Psoas muscle (tissue), 7 donors: ENCODE measurements at regions not wholly inside any gene's neighbourhood (a gene's known extent, or its start where the extent isn't known, plus 50 kb on each side); places are given as distances from the start of the nearest gene placed in this dataset.
"Not testable (repeated sequence)": the region's sequence is repeated elsewhere in the genome, so short reads cannot be mapped to it uniquely, and the experiment has no call there.

Experiments used
- ATAC-seq, 4 donors: fragments of 200-7000 bp; cut with Tn5 transposase; one replicate each; pipeline ENCODE4 v1.9.1; 2020; ENCODE audit warnings: moderate library complexity in 3 of 4, mild to moderate bottlenecking in 2 of 4
- DNase-seq, 2 donors: peaks; one replicate each; pipeline ENCODE4 v3.0.0-alpha.2; 2020
- H3K27ac ChIP-seq: fragments of 200-600 bp; one replicate; pipeline ENCODE4 v1.8.0; 2022
- H3K27me3 ChIP-seq, 3 donors: fragments of 200-600 bp in 1 of 3; one replicate each; pipeline versions ENCODE4 v1.6.1 to v1.8.0; 2013 to 2022; ENCODE audit warnings: low read length in 2 of 3, mild to moderate bottlenecking in 2 of 3, moderate library complexity in 1 of 3; ENCODE audit not compliant: insufficient read depth in 3 of 3
- H3K36me3 ChIP-seq, 2 donors: fragments of 200-600 bp in 1 of 2; one replicate each; pipeline versions ENCODE4 v1.6.1 to v1.8.0; 2013 to 2022; ENCODE audit warnings: low read depth in 1 of 2, mild to moderate bottlenecking in 1 of 2, moderate library complexity in 1 of 2; ENCODE audit not compliant: insufficient read depth in 1 of 2
- H3K4me1 ChIP-seq: fragments of 200-600 bp; one replicate; pipeline ENCODE4 v1.8.0; 2022
- H3K4me3 ChIP-seq: fragments of 200-600 bp; one replicate; pipeline ENCODE4 v1.8.0; 2022; ENCODE audit warnings: mild to moderate bottlenecking
- H3K9me3 ChIP-seq: fragments of 200-600 bp; one replicate; pipeline ENCODE4 v1.8.0; 2022
- CTCF ChIP-seq: fragments of 200-600 bp; IDR thresholded peaks from one replicate; pipeline ENCODE4 v1.8.0; 2022; ENCODE audit warnings: antibody characterized with exemption
- WGBS, 3 donors: extraction: QIAGEN DNeasy Blood & Tissue Kit; methylation state at CpG; one replicate each; pipeline versions ENCODE4 v1.1.6 to v1.1.7; 2013; 5-methylcytosine and 5-hydroxymethylcytosine counted together
- intact Hi-C, 2 donors: fragments of 100-400 bp; cut with DNase I; formaldehyde crosslinking; loops; one replicate each; pipeline versions ENCODE4 v1.11.0 to v1.14.2; 2022
- donor health status: healthy with polysubstance abuse.
- donor health status: DM: no; HTN: no; CAD: no; lungs with moderate emphysema.
- donor health status: Bipolar disorder and iron deficiency.
- donor health status: healthy.
- donor health status: DM: yes; HTN: yes; CAD: no.
- donor health status: DM: no; HTN: no; CAD: no.
- donor health status: DM: yes; HTN: yes; CAD: no.

- Histone ChIP-seq H3K4me1 (no peaks in the 10 kb centered on the region), H3K36me3 (no peaks in the 10 kb centered on the region), H3K4me3 (no peak overlapping the region), H3K9me3 (no peaks in the 10 kb centered on the region), H3K27ac (no peak overlapping the region), H3K27me3 (no peaks in the 10 kb centered on the region)
- no peak for ATAC-seq
- no peak for TF ChIP-seq CTCF
- DNase-seq: no peak
- WGBS, 3 donors: 48 to 65% (median 48%) methylated on average over 6 of the region's 6 CpGs
- intact Hi-C loops: no loop called here
These were observed 239.7 kb upstream of the NOCT start for GRCh38 chr4:138775890-138776289.

GRCh38 chr4:138775489-138775888, 240.1 kb upstream of the NOCT start:
- no peaks in the 10 kb centered on the region for H3K4me1 ChIP-seq
- ATAC-seq (no peak), DNase-seq (no peak)
- H3K4me3 ChIP-seq: no peak overlapping the region
- 31 to 46% (median 45%) methylated on average over 3 of the region's 3 CpGs for WGBS, 3 donors
- H3K27me3 ChIP-seq: no peaks in the 10 kb centered on the region
- no peaks in the 10 kb centered on the region for H3K9me3 ChIP-seq
- no peak overlapping the region for H3K27ac ChIP-seq
- TF ChIP-seq CTCF: no peak
- no peaks in the 10 kb centered on the region for H3K36me3 ChIP-seq
- intact Hi-C loops: no loop called here

GRCh38 chr4:138774940-138775339, 240.6 kb upstream of the NOCT start:
- Histone ChIP-seq H3K4me1 (no peaks in the 10 kb centered on the region), H3K27ac (no peak overlapping the region), H3K4me3 (no peak overlapping the region), H3K36me3 (no peaks in the 10 kb centered on the region), H3K9me3 (no peaks in the 10 kb centered on the region), H3K27me3 (no peaks in the 10 kb centered on the region)
- intact Hi-C loops: no loop called here
- DNase-seq (no peak), ATAC-seq (no peak)
- 53 to 70% (median 56%) methylated on average over 4 of the region's 4 CpGs for WGBS, 3 donors
- TF ChIP-seq CTCF: no peak

DNA sequence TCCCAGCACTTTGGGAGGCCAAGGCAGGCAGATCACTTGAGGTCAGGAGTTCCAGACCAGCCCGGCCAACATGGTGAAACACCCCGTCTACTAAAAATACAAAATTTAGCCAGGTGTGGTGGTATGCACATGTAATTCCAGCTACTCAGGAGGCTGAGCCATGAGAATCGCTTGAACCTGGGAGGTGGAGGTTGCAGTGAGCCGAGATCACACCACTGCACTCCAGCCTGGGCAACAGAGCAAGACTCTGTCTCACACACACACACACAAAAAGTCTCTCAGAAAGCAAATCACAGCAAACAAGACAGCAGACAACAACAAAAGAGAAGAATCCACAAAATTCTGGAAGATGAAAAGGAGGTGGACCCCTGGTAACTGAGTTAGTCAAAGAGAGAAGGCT, 241.5 kb upstream of the NOCT start:
- DNase-seq, H3K27me3 ChIP-seq, ATAC-seq, intact Hi-C loops, H3K36me3 ChIP-seq, H3K9me3 ChIP-seq, H3K4me1 ChIP-seq, H3K4me3 ChIP-seq, H3K27ac ChIP-seq: not testable (repeated sequence)
- WGBS, 3 donors: 97 to 99% (median 97%) methylated on average over 4 of the region's 4 CpGs

DNA sequence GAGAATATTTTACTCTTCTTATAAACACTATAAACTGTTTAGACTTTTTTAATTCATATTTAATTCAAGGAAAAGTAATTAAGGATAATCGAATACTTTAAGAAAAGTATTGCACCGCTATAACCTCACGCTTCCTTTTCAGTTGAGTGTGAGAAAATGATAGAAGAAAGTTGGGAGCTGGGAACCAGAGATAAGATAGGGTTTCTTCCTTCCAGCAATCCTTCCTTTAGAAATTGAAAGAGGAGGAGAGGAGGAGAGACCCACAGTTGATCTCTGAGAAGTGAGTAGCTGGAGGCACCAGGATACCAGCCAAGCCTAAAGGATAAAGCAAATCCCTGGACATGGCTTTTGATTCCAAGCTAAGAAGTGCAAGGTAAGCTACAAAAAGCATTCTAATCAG, 242.3 kb upstream of the NOCT start:
- ATAC-seq: no peak

More for the DNA sequence above, 242.3 kb upstream of the NOCT start:
- no peak for DNase-seq
- H3K4me1 ChIP-seq: no peaks in the 10 kb centered on the region
- no peaks in the 10 kb centered on the region for H3K27me3 ChIP-seq
- 95 to 98% (median 97%) methylated on average over 3 of the region's 3 CpGs for WGBS, 3 donors
- no peak for TF ChIP-seq CTCF
- intact Hi-C loops: no loop called here
- no peaks in the 10 kb centered on the region for H3K9me3 ChIP-seq
- H3K4me3 ChIP-seq: no peak overlapping the region
- no peaks in the 10 kb centered on the region for H3K36me3 ChIP-seq
- no peak overlapping the region for H3K27ac ChIP-seq
